Iris pigment epithelial cell (primary cell): ENCODE measurements at regions not wholly inside any gene's neighbourhood (a gene's known extent, or its start where the extent isn't known, plus 50 kb on each side); places are given as distances from the start of the nearest gene placed in this dataset.
"Not testable (repeated sequence)": the region's sequence is repeated elsewhere in the genome, so short reads cannot be mapped to it uniquely, and the experiment has no call there.

Experiments used
- DNase-seq: peaks from one replicate; pipeline ENCODE4 v3.0.0-alpha.2; 2011; ENCODE audit warnings: low read depth

DNA sequence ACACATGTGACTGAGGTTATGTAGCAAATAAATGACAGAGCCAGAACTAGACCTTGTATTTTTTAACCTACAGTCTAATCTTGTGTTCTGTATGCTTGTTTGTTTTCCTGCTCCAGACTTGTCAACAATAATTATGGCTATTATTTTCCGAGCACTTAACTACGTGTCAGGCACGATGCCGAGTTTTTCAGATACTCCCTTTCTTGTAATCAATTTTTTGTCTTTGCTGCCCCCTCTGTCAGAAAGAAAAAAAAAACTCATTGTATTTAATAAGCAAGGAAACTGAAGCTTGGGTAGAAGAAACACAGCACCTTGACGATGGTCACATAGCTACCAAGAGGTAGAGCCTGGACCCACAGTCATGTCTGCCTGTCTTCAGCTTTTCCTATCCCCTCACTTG lies 95.7 kb upstream of the TRIM77 start:
- not testable (repeated sequence) for DNase-seq

DNA sequence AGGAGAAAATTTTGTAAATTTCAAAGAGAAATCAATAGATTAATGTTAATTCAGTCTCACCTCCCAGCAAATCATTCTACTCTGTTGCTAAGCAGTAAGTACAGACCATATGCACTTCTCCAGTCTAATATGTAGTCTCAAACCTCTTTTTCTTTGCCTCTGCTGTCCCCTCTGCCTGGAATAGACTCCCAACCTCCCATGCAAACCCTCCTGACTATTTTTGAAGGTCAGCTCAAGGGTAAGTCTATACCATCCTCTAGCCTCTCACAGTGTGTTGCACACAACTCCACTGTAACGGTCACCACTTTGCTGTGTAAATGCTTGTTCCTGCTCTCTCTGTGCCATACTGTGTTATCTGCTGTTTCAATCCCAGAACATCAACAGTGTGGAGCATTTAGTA lies 94.5 kb upstream of the TRIM77 start:
- DNase-seq, result not testable (repeated sequence)

DNA sequence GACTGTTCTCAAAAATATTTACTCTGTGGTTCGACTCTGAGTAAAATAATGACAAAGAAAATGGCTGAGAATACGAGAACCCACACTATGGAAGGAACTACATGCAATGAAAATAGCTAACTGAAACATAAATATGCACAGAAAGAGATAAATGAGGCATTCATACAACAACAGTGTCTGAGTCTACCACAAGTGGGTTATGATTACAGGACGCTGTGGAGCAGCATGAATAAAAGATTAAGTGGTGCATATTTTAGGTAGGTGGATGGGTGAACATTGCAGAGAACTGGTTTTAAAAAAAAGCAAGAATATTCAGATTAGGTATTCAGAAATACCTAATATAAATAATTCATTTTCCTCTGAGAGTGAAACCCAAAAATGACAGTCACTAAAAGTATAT lies 93.9 kb upstream of the TRIM77 start:
- DNase-seq, result not testable (repeated sequence)

DNA sequence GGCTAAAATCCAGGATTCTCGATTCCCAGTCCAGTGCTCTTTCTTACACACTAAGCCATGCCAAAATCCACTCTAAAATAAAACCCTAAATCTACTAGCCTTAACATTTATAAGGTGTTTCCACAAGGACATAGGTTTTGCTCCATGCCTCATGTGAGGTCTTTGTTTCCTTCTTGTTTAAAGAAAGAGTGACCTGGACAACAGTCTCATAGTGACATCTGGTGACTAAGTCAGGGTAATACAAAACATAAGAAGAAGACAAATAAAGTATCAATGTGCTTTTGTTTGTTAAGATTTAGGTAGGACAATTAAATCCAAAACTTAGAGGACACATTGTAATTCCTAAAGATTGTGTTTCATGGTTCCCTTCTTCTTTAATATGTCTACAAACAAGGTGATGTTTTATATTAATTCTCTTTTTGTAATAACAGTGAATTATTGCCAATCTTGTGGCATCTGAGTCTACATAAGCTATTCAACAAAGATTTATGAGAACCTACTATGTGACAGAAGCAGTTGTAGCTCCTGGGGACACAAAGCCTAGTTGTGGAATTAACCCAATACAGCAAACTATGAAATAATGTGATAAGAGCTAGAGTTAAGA lies 93.0 kb upstream of the TRIM77 start:
- DNase-seq, result not testable (repeated sequence)

DNA sequence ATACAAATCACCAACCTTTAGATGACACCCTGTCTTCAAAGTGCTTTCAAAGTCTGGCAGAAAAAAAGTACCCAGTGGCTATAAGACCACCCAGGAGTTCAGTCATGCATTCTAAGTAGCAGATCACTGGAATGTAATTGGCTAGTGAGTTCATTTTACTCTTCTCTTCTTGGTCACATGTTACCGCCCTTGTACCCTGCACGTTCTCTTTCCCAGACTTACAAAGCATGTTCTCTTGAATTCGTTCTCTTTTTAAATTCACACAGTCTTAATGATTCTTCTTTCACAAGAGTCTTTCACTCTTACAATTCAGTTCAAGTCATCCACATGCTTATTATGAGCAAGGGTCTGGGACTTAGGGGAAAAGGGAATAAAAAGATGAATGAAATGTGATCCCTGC lies 89.4 kb upstream of the TRIM77 start:
- not testable (repeated sequence) for DNase-seq

DNA sequence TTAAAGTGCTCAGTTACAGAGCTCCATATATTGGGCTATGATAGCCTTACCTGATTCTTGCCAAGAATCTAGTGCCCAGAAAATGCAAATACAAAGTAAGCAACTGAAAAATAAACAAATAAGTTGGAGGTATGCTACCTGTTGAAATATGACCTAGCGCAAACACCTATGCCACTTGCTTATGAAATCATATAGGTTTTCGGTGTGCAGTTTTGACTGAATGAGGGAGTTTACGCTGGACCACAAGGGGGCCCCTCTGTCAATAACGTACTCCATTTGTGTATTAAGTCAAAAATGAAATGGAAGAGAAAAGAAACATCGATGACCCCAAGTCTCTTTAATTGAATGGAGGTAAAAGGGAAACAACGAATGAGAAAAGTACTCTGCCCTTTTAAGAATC lies 84.9 kb upstream of the TRIM77 start:
- DNase-seq, result no peak

DNA sequence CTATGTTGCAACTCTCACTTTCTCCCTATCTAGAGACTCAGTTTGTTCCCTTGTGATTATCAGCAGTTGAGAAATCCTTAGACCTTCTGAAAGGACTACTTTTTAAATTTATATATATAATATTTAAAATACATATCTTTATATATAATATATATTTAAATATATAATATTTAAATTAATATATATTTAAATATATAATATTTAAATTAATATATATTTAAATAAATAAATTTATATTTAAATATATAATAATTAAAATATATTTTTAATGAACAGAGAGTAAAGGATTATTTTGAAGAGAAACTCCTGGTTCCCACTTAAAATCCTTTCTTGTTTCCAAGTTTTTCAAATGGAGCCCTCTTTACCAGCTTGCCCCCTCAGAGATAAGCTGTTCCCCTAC lies 83.7 kb upstream of the TRIM77 start:
- no peak for DNase-seq

DNA sequence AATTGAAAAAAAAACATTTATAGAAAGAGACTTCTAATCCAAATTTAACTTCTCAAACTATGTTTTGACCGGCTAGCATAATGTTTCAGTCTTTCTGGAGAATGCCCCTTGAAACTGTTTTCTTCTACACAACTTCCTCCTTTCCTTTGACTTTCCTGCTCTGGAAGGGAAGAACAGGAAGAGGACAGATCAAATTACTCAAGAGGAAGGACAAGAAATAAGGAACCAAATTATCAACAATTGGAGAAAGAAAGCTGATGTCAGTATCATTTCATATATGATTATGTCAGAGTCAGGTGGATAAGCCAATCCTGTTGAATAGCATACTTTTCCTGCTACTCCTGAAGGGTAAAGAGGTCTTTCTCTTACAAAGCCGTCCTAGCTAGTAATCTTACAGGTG lies 83.2 kb upstream of the TRIM77 start:
- not testable (repeated sequence) for DNase-seq

DNA sequence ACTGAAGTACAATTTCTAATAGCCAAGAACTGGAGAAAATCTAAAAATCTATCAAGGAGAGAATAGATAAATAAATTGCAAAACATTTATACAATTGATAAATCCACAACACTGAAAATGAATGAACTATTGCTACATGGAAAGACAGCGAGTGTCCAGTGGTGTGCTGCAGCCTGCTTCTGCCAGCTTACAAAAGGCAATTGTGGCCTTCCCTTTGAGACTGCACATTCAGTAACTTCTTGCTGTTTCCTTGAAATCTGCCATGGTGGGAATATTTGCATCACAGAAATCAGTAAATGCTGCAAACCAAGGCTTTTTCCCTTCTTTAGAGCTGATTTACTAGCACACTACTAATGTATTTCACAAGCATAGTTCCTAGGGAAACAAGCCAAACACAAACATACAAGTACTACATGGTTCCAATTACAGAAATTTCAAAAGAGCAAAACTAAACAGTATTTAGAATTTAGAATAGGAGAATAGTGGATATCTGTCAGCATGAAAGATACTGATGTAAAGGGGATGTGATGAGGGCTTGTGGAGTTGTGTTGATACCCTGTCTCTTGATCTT lies 76.9 kb upstream of the TRIM77 start:
- DNase-seq, result no peak

DNA sequence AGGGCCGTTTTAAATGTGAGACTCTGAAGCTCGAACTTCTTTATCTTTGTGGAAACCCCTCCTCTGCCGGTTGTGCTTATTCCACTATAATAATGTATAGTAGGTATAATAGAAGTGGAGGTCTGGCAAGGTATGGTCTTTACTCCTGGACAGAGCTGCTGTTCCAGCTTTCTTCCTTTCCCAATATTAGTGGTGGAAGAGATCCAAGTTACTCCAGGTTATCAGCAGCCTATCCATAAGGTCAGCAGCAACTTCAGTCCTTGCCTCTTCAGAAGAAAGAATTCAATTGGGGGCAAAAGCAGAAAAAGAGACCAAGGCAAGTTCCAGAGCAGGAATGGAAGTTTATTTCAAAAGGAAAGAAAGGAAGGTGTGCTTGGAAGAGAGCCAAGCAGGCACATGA lies 69.3 kb upstream of the TRIM77 start:
- DNase-seq, result not testable (repeated sequence)

DNA sequence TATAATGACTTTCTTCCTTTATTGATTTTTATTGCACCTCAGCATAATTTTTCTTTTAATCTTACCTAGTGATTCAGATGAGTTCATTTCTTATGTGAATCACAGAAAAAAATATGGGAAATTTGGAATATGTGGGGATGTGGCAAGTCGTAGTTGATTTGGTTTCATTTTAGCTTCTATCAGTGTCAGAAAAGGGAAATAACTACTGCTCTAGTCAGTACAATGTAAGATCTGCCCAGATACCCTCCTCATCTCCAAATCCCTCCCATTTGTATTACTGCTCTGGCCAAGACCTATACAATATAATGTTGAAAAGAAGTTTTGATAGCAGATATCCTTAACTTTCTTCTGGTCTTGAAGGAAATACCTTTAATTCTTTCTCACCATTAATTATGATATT lies 61.9 kb upstream of the TRIM77 start:
- DNase-seq, result not testable (repeated sequence)

DNA sequence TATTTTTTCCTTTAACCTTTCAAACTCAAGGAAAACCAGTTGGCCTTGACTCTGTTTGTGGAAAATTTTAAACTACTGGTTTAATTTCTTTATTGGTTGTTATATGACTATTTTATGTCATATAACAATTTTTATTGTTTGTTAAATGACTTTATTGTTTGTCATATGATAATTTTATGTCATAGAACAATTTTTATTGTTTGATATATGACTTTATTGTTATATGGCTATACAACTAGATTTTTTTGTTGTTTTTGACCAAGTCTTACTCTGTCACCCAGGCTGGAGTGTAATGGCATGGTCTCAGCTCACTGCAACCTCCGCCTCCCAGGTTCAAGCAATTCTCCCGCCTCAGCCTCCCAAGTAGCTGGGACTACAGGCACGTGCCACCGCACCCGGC lies 61.1 kb upstream of the TRIM77 start:
- DNase-seq, result not testable (repeated sequence)

DNA sequence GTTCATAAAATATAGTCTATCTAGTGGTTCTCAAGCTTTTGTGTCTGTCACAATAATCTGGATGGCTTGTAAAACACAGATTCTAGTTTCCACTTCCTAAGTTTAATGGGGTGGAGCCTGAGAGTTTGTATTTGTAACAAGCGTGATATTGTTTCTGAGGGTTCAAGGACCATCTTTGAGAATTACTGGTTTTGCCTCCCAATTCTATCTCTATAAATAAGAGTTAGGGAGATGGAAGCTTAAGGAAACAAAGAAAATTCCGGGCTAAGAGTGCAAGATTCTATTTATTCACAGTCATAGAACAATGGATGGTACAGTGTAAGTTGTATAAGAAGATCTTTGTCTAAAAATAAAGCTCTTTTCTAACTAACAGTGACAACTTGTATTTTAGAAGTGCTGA lies 55.4 kb upstream of the TRIM77 start:
- DNase-seq, result not testable (repeated sequence)

DNA sequence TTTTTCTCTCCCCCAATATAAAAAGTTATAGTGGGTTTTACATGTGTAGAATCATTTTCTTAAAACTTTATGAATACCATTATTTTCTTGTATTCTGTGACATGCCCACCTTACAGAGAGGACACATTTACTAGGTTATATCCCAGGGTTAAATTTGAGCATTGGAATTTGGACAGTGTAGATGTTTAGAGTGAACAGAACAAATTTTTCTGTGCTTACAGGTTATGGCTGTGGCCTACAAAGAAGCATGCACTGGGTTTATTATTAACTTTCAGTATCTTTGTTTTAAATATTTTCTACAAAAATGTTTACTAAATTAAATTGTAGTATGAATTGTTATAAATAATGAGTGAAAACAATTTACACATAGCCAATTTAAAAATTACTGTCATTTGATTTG lies 51.3 kb upstream of the TRIM77 start:
- DNase-seq, result not testable (repeated sequence)

DNA sequence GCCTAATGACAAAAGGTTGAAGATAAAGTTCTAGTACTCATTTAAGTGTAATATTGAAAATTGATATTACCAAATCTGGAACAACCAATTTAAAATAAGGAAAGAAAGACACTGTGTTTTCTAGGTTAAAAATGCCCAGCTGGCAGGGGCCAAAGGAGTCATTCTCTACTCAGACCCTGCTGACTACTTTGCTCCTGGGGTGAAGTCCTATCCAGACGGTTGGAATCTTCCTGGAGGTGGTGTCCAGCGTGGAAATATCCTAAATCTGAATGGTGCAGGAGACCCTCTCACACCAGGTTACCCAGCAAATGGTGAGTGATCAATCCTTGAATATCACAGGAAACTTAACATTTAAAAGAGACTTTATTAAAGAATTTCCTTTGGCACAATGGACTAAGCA lies 50.7 kb upstream of the TRIM77 start:
- not testable (repeated sequence) for DNase-seq

DNA sequence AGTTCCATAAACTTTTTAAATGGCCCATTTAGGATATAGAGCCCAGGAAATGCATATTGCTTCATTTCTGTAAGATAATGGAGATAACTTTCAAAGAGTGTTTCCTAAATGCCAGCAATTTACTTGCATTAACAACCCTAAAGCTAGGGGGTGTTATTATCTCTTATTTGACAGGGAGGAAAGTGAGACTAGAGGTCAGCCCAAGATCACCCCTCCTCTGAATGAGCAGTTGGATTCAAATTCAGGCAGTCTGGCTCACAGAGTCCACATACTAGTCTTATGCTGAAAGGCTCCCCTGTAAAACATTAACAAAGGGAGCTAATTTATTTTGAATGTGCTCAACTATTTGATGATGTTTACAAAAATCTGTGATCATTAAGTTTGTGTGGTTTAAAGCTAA lies 49.9 kb upstream of the TRIM77 start:
- no peak for DNase-seq
